H9 (cell line): ENCODE measurements at regions not wholly inside any gene's neighbourhood (a gene's known extent, or its start where the extent isn't known, plus 50 kb on each side); places are given as distances from the start of the nearest gene placed in this dataset.

ENCODE experiments used
- DNase-seq: peaks from one replicate; pipeline ENCODE4 v3.0.0-alpha.2; 2017
- H2AFZ ChIP-seq: one replicate; pipeline ENCODE4 v1.6.1; 2013; ENCODE audit warnings: mild to moderate bottlenecking, low read length, control low read depth, moderate library complexity
- H2AK5ac ChIP-seq: 2 replicates; pipeline ENCODE4 v1.6.1; 2013; ENCODE audit warnings: low read length, control low read depth, mixed read lengths; ENCODE audit not compliant: insufficient read length
- H2BK120ac ChIP-seq: one replicate; pipeline ENCODE4 v1.6.1; 2013; ENCODE audit warnings: low read depth, mild to moderate bottlenecking, low read length, control low read depth, inconsistent platforms; ENCODE audit not compliant: poor library complexity, severe bottlenecking
- H2BK12ac ChIP-seq: 2 replicates; pipeline ENCODE4 v1.6.1; 2013; ENCODE audit warnings: low read length, control low read depth, mixed read lengths, low read depth; ENCODE audit not compliant: insufficient read length
- H2BK15ac ChIP-seq: 2 replicates; pipeline ENCODE4 v1.6.1; 2013; ENCODE audit warnings: low read depth, low read length, control low read depth
- H2BK20ac ChIP-seq: one replicate; pipeline ENCODE4 v1.6.1; 2013; ENCODE audit warnings: low read depth, mild to moderate bottlenecking, low read length, control low read depth, inconsistent platforms; ENCODE audit not compliant: poor library complexity, severe bottlenecking
- H2BK5ac ChIP-seq: 2 replicates; pipeline ENCODE4 v1.6.1; 2013; ENCODE audit warnings: low read length, control low read depth, mixed read lengths; ENCODE audit not compliant: insufficient read length
- H3K14ac ChIP-seq: 2 replicates; pipeline ENCODE4 v1.6.1; 2013; ENCODE audit warnings: low read length, control low read depth; ENCODE audit not compliant: insufficient read depth
- H3K18ac ChIP-seq: 2 replicates; pipeline ENCODE4 v1.6.1; 2013; ENCODE audit warnings: low read depth, mild to moderate bottlenecking, mixed read lengths, low read length, control low read depth; ENCODE audit not compliant: insufficient read length
- H3K23ac ChIP-seq: 2 replicates; pipeline ENCODE4 v1.6.1; 2013; ENCODE audit warnings: low read length, control low read depth, mixed read lengths, low read depth; ENCODE audit not compliant: insufficient read length
- H3K23me2 ChIP-seq: 2 replicates; pipeline ENCODE4 v1.6.1; 2013; ENCODE audit warnings: low read depth, mild to moderate bottlenecking, mixed read lengths, low read length, control low read depth; ENCODE audit not compliant: insufficient read length, poor library complexity, severe bottlenecking
- H3K27ac ChIP-seq: 2 replicates; pipeline ENCODE4 v1.5.1; 2013; ENCODE audit warnings: low read length, control low read depth, mixed read lengths, low read depth; ENCODE audit not compliant: insufficient read length
- H3K27me3 ChIP-seq: 2 replicates; pipeline ENCODE4 v1.6.1; 2013; ENCODE audit warnings: low read length, control low read depth, inconsistent platforms; ENCODE audit not compliant: insufficient read depth
- H3K4ac ChIP-seq: 2 replicates; pipeline ENCODE4 v1.6.1; 2013; ENCODE audit warnings: low read depth, mild to moderate bottlenecking, control low read depth, inconsistent platforms, low read length, moderate library complexity
- H3K4me1 ChIP-seq: 2 replicates; pipeline ENCODE4 v1.6.1; 2013; ENCODE audit warnings: low read length, control low read depth, inconsistent platforms; ENCODE audit not compliant: insufficient read depth
- H3K4me2 ChIP-seq: 2 replicates; pipeline ENCODE4 v1.6.1; 2013; ENCODE audit warnings: low read length, control low read depth, mixed read lengths; ENCODE audit not compliant: insufficient read length, insufficient read depth
- H3K56ac ChIP-seq: 2 replicates; pipeline ENCODE4 v1.6.1; 2013; ENCODE audit warnings: low read depth, mild to moderate bottlenecking, mixed read lengths, low read length, control low read depth; ENCODE audit not compliant: insufficient read length
- H3K79me1 ChIP-seq: 2 replicates; pipeline ENCODE4 v1.6.1; 2013; ENCODE audit warnings: low read depth, mild to moderate bottlenecking, moderate library complexity, low read length, control low read depth, inconsistent platforms; ENCODE audit not compliant: insufficient read depth, poor library complexity, severe bottlenecking
- H3K79me2 ChIP-seq: 2 replicates; pipeline ENCODE4 v1.6.1; 2013; ENCODE audit warnings: low read length, control low read depth, inconsistent platforms; ENCODE audit not compliant: insufficient read depth
- H3K9ac ChIP-seq: 2 replicates; pipeline ENCODE4 v1.6.1; 2013; ENCODE audit warnings: low read length, control low read depth, mixed read lengths; ENCODE audit not compliant: insufficient read length; ENCODE audit errors: extremely low read depth
- H3K9me3 ChIP-seq: one replicate; pipeline ENCODE4 v1.6.1; 2013; ENCODE audit warnings: low read depth, low read length, inconsistent platforms; ENCODE audit not compliant: control insufficient read depth
- H3T11ph ChIP-seq: one replicate; pipeline ENCODE4 v1.6.1; 2013; ENCODE audit warnings: mild to moderate bottlenecking, low read length, control low read depth, inconsistent platforms
- H4K20me1 ChIP-seq: one replicate; pipeline ENCODE4 v1.6.1; 2013; ENCODE audit not compliant: control insufficient read depth, insufficient read length, insufficient read depth
- H4K5ac ChIP-seq: 2 replicates; pipeline ENCODE4 v1.6.1; 2013; ENCODE audit warnings: low read depth, mild to moderate bottlenecking, mixed read lengths, low read length, control low read depth; ENCODE audit not compliant: insufficient read length
- H4K8ac ChIP-seq: replicated peaks from 2 replicates; pipeline ENCODE4 v1.6.1; 2013; ENCODE audit warnings: low read length, control low read depth, mixed read lengths, low read depth; ENCODE audit not compliant: insufficient read length
- H4K91ac ChIP-seq: 2 replicates; pipeline ENCODE4 v1.6.1; 2013; ENCODE audit warnings: low read depth, mild to moderate bottlenecking, moderate library complexity, mixed read lengths, low read length, control low read depth; ENCODE audit not compliant: insufficient read length
- H3K27ac Mint-ChIP-seq, 3 experiments: 2 replicates in 2 of 3; 3 replicates in 1 of 3; pipeline ENCODE4 v1.8.0; 2020 to 2021; ENCODE audit warnings: mixed read lengths in 3 of 3, mild to moderate bottlenecking in 1 of 3, moderate library complexity in 1 of 3
- H3K27me3 Mint-ChIP-seq: 2 replicates; pipeline ENCODE4 v1.8.0; 2021; ENCODE audit warnings: low read depth, mild to moderate bottlenecking, moderate library complexity, mixed read lengths
- H3K36me3 Mint-ChIP-seq, 3 experiments: 2 replicates in 2 of 3; 3 replicates in 1 of 3; pipeline ENCODE4 v1.8.0; 2020 to 2021; ENCODE audit warnings: low read depth in 3 of 3, mixed read lengths in 3 of 3; ENCODE audit not compliant: insufficient read depth in 1 of 3
- H3K4me1 Mint-ChIP-seq, 2 experiments: 2 replicates each; pipeline ENCODE4 v1.8.0; 2020; ENCODE audit warnings: mixed read lengths in 2 of 2
- H3K4me3 Mint-ChIP-seq, 2 experiments: 2 replicates in 1 of 2; 3 replicates in 1 of 2; pipeline ENCODE4 v1.8.0; 2020 to 2021; ENCODE audit warnings: mild to moderate bottlenecking in 2 of 2, mixed read lengths in 2 of 2, moderate library complexity in 1 of 2
- H3K9me3 Mint-ChIP-seq, 2 experiments: 2 replicates in 1 of 2; 3 replicates in 1 of 2; pipeline ENCODE4 v1.8.0; 2020; ENCODE audit warnings: mild to moderate bottlenecking in 2 of 2, mixed read lengths in 2 of 2, moderate library complexity in 1 of 2
- WGBS: extraction: QIAGEN DNeasy Blood & Tissue Kit; methylation state at CpG from one replicate; pipeline ENCODE4 v1.1.7; 2013; ENCODE audit warnings: missing lambda C conversion rate, low lambda C conversion rate, mixed read lengths; ENCODE audit not compliant: insufficient read length; ENCODE audit errors: extremely low coverage; 5-methylcytosine and 5-hydroxymethylcytosine counted together
- TF ChIP-seq, protein P1 (sequence below): fragments of 200-600 bp; sonication (generic); conservative IDR thresholded peaks from 3 replicates; pipeline ENCODE4 v1.8.0; 2021; ENCODE audit warnings: antibody characterized with exemption, mild to moderate bottlenecking

DNA sequence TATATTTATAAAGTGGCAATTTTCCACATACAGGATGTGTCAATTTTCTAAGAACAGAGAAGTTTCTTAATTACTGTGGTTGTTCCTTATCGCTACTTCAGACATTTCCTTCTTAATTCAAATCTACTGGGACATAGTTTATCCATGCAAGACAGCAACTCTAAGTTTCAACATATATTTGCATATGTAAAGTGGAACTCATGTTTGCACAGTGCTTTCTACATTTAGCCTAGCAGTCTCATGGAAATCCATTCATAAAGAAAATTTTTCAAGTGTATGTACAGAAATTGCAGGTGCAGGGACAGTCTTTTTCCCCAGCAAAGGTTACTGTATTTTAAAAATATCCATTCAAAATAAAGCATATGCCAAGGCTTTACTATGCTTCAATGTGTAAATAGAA lies 956.7 kb upstream of the SEL1L start:
- Histone ChIP-seq H2BK120ac (no peak overlapping the region), H3K4ac (no peak overlapping the region), H2AFZ (no peak overlapping the region), H3K4me1 (no peaks in the 10 kb centered on the region), H2BK12ac (no peak overlapping the region), H3K23ac (no peak overlapping the region), H2BK15ac (no peak overlapping the region), H3K9ac (no peak overlapping the region), H4K5ac (no peak overlapping the region), H3K56ac (no peak overlapping the region), H3K27ac (no peak overlapping the region), H3K79me1 (no peaks in the 10 kb centered on the region), H4K91ac (no peak overlapping the region), H3K23me2 (no peaks in the 10 kb centered on the region), H2AK5ac (no peak overlapping the region), H3T11ph (no peak overlapping the region), H4K20me1 (no peaks in the 10 kb centered on the region), H3K9me3 (no peaks in the 10 kb centered on the region), H3K27me3 (no peaks in the 10 kb centered on the region), H2BK5ac (no peak overlapping the region), H4K8ac (no peak overlapping the region), H3K18ac (no peak overlapping the region), H3K4me2 (no peak overlapping the region), H2BK20ac (no peak overlapping the region), H3K14ac (no peak overlapping the region), H3K79me2 (no peaks in the 10 kb centered on the region)
- Mint-ChIP-seq H3K36me3 (no peaks in the 10 kb centered on the region), H3K27ac (no peak overlapping the region), H3K4me1 (no peaks in the 10 kb centered on the region), H3K4me3 (no peak overlapping the region), H3K27me3 (no peaks in the 10 kb centered on the region), H3K9me3 (no peaks in the 10 kb centered on the region)
- WGBS, result no CpG with 5 or more reads among the region's 1 CpG
- TF ChIP-seq, protein P1, sequence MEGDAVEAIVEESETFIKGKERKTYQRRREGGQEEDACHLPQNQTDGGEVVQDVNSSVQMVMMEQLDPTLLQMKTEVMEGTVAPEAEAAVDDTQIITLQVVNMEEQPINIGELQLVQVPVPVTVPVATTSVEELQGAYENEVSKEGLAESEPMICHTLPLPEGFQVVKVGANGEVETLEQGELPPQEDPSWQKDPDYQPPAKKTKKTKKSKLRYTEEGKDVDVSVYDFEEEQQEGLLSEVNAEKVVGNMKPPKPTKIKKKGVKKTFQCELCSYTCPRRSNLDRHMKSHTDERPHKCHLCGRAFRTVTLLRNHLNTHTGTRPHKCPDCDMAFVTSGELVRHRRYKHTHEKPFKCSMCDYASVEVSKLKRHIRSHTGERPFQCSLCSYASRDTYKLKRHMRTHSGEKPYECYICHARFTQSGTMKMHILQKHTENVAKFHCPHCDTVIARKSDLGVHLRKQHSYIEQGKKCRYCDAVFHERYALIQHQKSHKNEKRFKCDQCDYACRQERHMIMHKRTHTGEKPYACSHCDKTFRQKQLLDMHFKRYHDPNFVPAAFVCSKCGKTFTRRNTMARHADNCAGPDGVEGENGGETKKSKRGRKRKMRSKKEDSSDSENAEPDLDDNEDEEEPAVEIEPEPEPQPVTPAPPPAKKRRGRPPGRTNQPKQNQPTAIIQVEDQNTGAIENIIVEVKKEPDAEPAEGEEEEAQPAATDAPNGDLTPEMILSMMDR, result no peak
- no peak for DNase-seq
